GM13977 (cell line): ENCODE measurements at regions not wholly inside any gene's neighbourhood (a gene's known extent, or its start where the extent isn't known, plus 50 kb on each side); places are given as distances from the start of the nearest gene placed in this dataset.

ENCODE experiments used
- DNase-seq: peaks from one replicate; pipeline ENCODE4 v3.0.0; 2012; ENCODE audit warnings: low spot score
- CTCF ChIP-seq: IDR thresholded peaks from 2 replicates; pipeline ENCODE4 v1.5.1; 2012; ENCODE audit warnings: mild to moderate bottlenecking, control low read depth; ENCODE audit not compliant: insufficient read depth; ENCODE audit errors: extremely low read depth, missing control alignments
- in situ Hi-C: fragments of 300-500 bp; cut with MboI; formaldehyde crosslinking; loops from one replicate; pipeline ENCODE4 v1.12.0; 2022; ENCODE audit warnings: low sequenced_read_pairs, low pct_unique_long_range_greater_than_20kb, mixed read lengths, inconsistent platforms; ENCODE audit not compliant: unreplicated experiment

DNA sequence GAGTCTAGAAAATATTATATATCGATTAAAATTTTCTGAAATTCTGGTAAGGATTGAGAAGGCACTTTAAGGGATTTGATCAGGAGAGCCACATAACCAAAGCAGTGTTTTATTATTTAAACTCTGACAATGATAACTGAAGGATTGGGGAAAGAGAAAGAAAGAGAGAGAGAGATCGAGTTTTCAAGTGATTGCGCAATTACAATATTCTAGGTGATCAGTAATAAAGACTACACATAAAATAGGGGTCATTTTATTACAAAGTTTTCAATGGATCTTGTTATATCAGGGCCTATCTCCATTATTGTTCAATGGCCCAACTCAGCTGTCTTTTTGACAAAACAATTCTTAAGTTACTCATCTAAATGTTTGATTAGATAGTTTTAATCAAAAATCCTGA is 541.5 kb upstream of the ZWINT start:
- no peak for TF ChIP-seq CTCF
- in situ Hi-C loops = no loop called here
- no peak for DNase-seq

DNA sequence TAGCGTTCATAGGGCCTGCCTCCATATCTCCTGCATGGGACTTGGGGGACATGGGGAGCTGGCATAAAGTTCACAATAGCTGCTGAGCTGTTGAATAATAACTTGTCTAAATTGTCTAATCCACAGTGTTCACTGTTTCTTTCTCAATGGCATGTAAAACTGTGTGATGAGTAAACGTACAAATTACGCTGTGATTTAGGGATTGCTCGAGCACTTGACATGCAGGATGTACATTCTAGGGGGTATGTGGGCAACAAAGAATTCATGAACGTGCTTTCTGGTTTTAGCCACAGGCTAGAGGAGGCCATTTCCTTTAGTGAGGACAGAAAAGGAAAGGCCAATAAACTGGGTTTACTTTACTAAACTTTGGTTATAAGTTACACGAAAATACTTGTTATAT is 534.2 kb upstream of the ZWINT start:
- DNase-seq = no peak
- in situ Hi-C loops = no loop called here
- TF ChIP-seq CTCF = no peak

DNA sequence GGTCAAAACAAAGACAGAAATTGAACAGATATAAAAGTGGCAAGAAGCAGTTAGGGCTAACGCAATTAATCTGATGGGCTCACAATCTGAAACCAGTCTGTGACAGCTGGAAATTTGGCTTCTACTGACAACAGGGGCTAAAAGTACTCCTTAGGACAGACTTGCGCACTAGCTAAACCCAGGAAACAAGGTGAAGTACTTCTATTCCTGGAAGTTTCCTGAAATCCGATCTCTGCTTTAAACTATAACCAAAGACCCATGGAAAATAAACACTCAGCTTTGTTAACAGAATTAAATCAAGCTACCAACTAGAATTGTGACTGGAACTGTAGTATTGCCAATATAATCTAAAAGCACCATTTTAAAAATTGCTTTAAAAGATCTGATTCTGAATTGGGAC is 520.2 kb upstream of the ZWINT start:
- DNase-seq = no peak
- in situ Hi-C loops = no loop called here
- no peak for TF ChIP-seq CTCF

DNA sequence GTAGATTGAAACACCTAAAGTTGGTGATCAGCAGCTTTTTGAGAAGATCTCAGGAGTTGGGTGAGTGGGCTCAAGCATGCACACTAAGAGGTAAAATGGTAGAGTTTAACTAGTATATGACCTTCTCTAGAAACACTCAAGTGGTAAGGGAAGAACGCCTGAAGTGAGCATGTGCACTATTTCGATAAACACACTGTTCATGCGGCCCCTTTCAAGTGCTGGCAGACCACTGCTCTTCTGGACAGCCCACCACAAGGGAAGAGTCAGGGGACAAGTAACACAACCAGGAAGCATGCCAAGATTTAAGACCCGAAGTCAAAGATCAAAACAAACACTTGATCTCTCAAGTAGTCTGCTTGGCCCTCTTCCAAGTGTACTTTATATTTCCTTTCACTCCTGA is 519.5 kb upstream of the ZWINT start:
- in situ Hi-C loops = no loop called here
- DNase-seq = no peak
- no peak for TF ChIP-seq CTCF

DNA sequence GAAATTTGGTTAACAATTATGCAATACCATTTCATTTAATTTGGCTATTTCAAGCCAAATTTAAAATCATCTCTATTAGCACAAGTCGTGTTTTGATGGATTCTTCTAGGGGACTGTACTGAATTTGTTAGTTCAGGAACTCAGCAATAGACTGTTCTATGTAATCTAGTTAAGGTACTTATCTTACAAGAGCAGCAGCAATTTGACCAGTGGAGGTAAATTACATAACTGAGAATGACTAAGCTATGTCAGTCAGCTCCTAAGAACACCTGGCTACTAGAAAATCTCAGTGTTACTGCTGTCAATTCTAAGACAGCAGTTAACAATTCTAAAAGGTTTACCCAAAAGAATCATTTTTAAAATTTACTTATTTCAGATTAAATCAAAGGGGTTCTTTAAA is 513.9 kb upstream of the ZWINT start:
- in situ Hi-C loops = no loop called here
- no peak for TF ChIP-seq CTCF
- DNase-seq = no peak

DNA sequence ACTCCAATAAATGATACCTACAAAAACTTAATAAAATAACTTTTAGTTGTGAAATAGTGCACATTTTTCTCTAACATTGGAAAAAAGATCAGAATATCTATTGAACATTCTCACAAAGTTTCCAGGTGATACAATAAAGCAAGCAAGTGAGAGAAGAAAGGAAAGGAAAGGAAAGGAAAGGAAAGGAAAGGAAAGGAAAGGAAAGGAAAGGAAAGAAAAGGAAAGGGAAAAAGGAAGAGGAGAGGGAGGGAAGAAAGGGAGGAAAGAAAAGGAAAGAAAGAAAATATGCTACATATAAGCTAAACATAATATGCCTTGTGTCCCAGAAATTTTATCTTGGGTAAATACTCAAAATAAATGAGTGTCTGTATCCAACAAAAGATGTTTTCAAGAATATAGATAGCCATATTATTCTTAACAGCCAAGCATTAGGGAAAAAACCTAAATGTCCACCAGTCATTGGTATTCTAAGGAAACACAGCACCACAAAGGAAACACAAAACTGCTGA is 510.2 kb upstream of the ZWINT start:
- no peak for DNase-seq
- no peak for TF ChIP-seq CTCF
- in situ Hi-C loops = no loop called here

GRCh38 chr10:56867236-56867635 is 506.2 kb upstream of the ZWINT start:
- no peak for DNase-seq
- in situ Hi-C loops = no loop called here
- TF ChIP-seq CTCF = no peak
